IMR-90 (cell line): ENCODE measurements at regions not wholly inside any gene's neighbourhood (a gene's known extent, or its start where the extent isn't known, plus 50 kb on each side); places are given as distances from the start of the nearest gene placed in this dataset.

Experiments used
- ATAC-seq: fragments of 200-7000 bp; cut with Tn5 transposase; 2 replicates; pipeline ENCODE4 v1.9.1; 2020; ENCODE audit warnings: low read depth, mild to moderate bottlenecking, moderate library complexity
- BruUV-seq: library from RNA; stranded (reverse); fragments of 400-500 nt; replicated peaks from 2 replicates; lab custom pipeline; 2021; lab: Mats Ljungman, UMichigan
- CTCF ChIA-PET: fragments of 300-600 bp; formaldehyde crosslinking; extraction: SDS; loops from one replicate; lab custom pipeline; 2021; ENCODE audit warnings: antibody characterized with exemption; lab: Yijun Ruan, JAX
- POLR2A ChIA-PET: fragments of 300-600 bp; sonication (Branson Sonifier 250); formaldehyde crosslinking; loops from one replicate; lab custom pipeline; 2022; ENCODE audit warnings: antibody characterized with exemption; ENCODE audit not compliant: unreplicated experiment; lab: Charles Lee
- DNase-seq: peaks from one replicate; pipeline ENCODE4 v3.0.0; 2013
- H2AFZ ChIP-seq: replicated peaks from 2 replicates; pipeline ENCODE3; 2013; ENCODE audit warnings: low read length, mild to moderate bottlenecking; ENCODE audit not compliant: poor library complexity
- H2AK5ac ChIP-seq: 2 replicates; pipeline ENCODE4 v1.6.1; 2013; ENCODE audit warnings: low read depth, low read length, inconsistent platforms
- H2AK9ac ChIP-seq: replicated peaks from 2 replicates; pipeline ENCODE3; 2013; ENCODE audit warnings: mild to moderate bottlenecking, low read depth, low read length, moderate library complexity; ENCODE audit not compliant: poor library complexity
- H2BK120ac ChIP-seq: 2 replicates; pipeline ENCODE4 v1.6.1; 2013; ENCODE audit warnings: low read depth, low read length, inconsistent platforms
- H2BK15ac ChIP-seq: 3 replicates; pipeline ENCODE4 v1.6.1; 2013; ENCODE audit warnings: low read depth, low read length, inconsistent platforms
- H2BK20ac ChIP-seq: 2 replicates; pipeline ENCODE4 v1.6.1; 2013; ENCODE audit warnings: low read depth, mild to moderate bottlenecking, inconsistent platforms, low read length, moderate library complexity
- H2BK5ac ChIP-seq: 2 replicates; pipeline ENCODE4 v1.6.1; 2013; ENCODE audit warnings: mild to moderate bottlenecking, low read depth, low read length, inconsistent platforms; ENCODE audit not compliant: poor library complexity, severe bottlenecking
- H3K14ac ChIP-seq: replicated peaks from 2 replicates; pipeline ENCODE4 v1.6.1; 2013; ENCODE audit warnings: low read depth, low read length, inconsistent platforms
- H3K18ac ChIP-seq: 2 replicates; pipeline ENCODE4 v1.6.1; 2013; ENCODE audit warnings: low read depth, low read length, control low read depth
- H3K23ac ChIP-seq: 2 replicates; pipeline ENCODE4 v1.6.1; 2013; ENCODE audit warnings: low read depth, low read length, inconsistent platforms
- H3K27ac ChIP-seq: 2 replicates; pipeline ENCODE4 v1.5.1; 2013; ENCODE audit warnings: mild to moderate bottlenecking, control low read depth, low read length; ENCODE audit not compliant: insufficient read depth
- H3K27me3 ChIP-seq: 2 replicates; pipeline ENCODE4 v1.6.1; 2013; ENCODE audit warnings: low read length; ENCODE audit not compliant: control insufficient read depth, insufficient read depth
- H3K36me3 ChIP-seq: 2 replicates; pipeline ENCODE4 v1.6.1; 2013; ENCODE audit warnings: low read length, mixed read lengths; ENCODE audit not compliant: control insufficient read depth, insufficient read depth
- H3K4ac ChIP-seq: 2 replicates; pipeline ENCODE4 v1.6.1; 2013; ENCODE audit warnings: low read depth, low read length, inconsistent platforms
- H3K4me1 ChIP-seq: 2 replicates; pipeline ENCODE4 v1.6.1; 2013; ENCODE audit warnings: low read length, mixed read lengths; ENCODE audit not compliant: control insufficient read depth, insufficient read depth
- H3K4me2 ChIP-seq: 2 replicates; pipeline ENCODE4 v1.6.1; 2013; ENCODE audit warnings: low read depth, mild to moderate bottlenecking, control low read depth, low read length, moderate library complexity
- H3K4me3 ChIP-seq: 2 replicates; pipeline ENCODE4 v1.5.1; 2013; ENCODE audit warnings: low read depth, mild to moderate bottlenecking, control low read depth, low read length, moderate library complexity; ENCODE audit not compliant: insufficient read depth
- H3K56ac ChIP-seq: 2 replicates; pipeline ENCODE4 v1.6.1; 2013; ENCODE audit warnings: low read length, inconsistent platforms; ENCODE audit not compliant: insufficient read depth; ENCODE audit errors: extremely low read depth
- H3K79me1 ChIP-seq, 2 experiments: 2 replicates each; pipeline ENCODE4 v1.6.1; 2013; ENCODE audit warnings: low read length in 2 of 2, inconsistent platforms in 1 of 2, low read depth in 1 of 2
- H3K9ac ChIP-seq: 2 replicates; pipeline ENCODE4 v1.6.1; 2013; ENCODE audit warnings: low read depth, low read length, control low read depth
- H3K9me1 ChIP-seq: 2 replicates; pipeline ENCODE4 v1.6.1; 2013; ENCODE audit warnings: low read length, inconsistent platforms; ENCODE audit not compliant: insufficient read depth
- H3K9me3 ChIP-seq: 2 replicates; pipeline ENCODE4 v1.6.1; 2013; ENCODE audit warnings: low read length; ENCODE audit not compliant: control insufficient read depth, insufficient read depth
- H4K20me1 ChIP-seq: 2 replicates; pipeline ENCODE4 v1.6.1; 2013; ENCODE audit warnings: low read length, inconsistent platforms; ENCODE audit not compliant: insufficient read depth
- H4K5ac ChIP-seq: 2 replicates; pipeline ENCODE4 v1.6.1; 2013; ENCODE audit warnings: mild to moderate bottlenecking, low read depth, low read length, control low read depth
- H4K8ac ChIP-seq, 2 experiments: 2 replicates each; pipeline ENCODE4 v1.6.1; 2013; ENCODE audit warnings: low read depth in 2 of 2, low read length in 2 of 2, control low read depth in 1 of 2, inconsistent platforms in 1 of 2
- H4K91ac ChIP-seq: 2 replicates; pipeline ENCODE4 v1.6.1; 2013; ENCODE audit warnings: low read depth, low read length, inconsistent platforms; ENCODE audit not compliant: insufficient read depth
- POLR2A ChIP-seq: IDR thresholded peaks from 2 replicates; pipeline ENCODE4 v1.6.1; 2012; ENCODE audit warnings: mild to moderate bottlenecking, low read depth, low read length
- WGBS, 2 experiments: methylation state at CpG; one replicate each; pipeline versions ENCODE4 v1.1.5 to v1.1.7; 2013; ENCODE audit warnings: missing lambda C conversion rate in 2 of 2; ENCODE audit not compliant: insufficient read length in 1 of 2; ENCODE audit errors: extremely low coverage in 2 of 2; 5-methylcytosine and 5-hydroxymethylcytosine counted together
- dilution Hi-C: fragments of 300-500 bp; cut with HindIII; formaldehyde crosslinking; loops from one replicate; pipeline ENCODE4 v1.14.3; 2018; ENCODE audit warnings: low sequenced_read_pairs; ENCODE audit not compliant: unreplicated experiment
- in situ Hi-C: fragments of 300-500 bp; cut with MboI; formaldehyde crosslinking; loops from 3 replicates; pipeline ENCODE4 v1.14.3; 2019; ENCODE audit warnings: low sequenced_read_pairs, inconsistent platforms, mixed read lengths
- intact Hi-C: fragments of 100-400 bp; cut with micrococcal nuclease; formaldehyde crosslinking; loops from 2 replicates; pipeline ENCODE4 v1.10.0; 2022
- TF ChIP-seq, protein P1 (sequence below): fragments of 150-350 bp; IDR thresholded peaks from 2 replicates; pipeline ENCODE4 v1.6.1; 2016; ENCODE audit warnings: low read depth, mild to moderate bottlenecking, low read length, moderate library complexity, borderline replicate concordance

DNA sequence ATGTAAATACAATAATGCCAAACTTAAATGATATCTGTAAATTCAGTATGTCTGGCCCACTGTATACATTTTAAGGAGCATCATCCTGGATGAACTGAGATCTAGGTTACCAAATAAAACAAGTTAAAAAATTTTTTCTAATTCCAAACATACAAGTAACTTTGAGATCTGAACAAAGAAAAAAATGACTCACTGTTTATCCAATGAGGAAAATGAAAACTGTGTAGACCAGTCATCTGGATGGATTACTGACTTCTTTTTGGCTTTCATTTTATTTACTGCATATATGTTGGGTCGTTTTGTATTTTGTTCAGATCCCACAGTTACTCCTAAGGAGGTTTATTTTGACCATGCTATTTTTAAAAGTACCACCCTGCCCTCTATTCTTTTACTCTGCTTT lies 189.8 kb downstream of the RBM43 start:
- Histone ChIP-seq H3K9me3 (no peaks in the 10 kb centered on the region), H2AK5ac (no peak overlapping the region), H3K56ac (no peak overlapping the region), H3K27me3 (no peaks in the 10 kb centered on the region), H4K91ac (no peak overlapping the region), H3K4me2 (no peak overlapping the region), H4K8ac (no peak overlapping the region), H2AFZ (no peak overlapping the region), H3K27ac (no peak overlapping the region), H3K14ac (no peak overlapping the region), H3K4me1 (no peaks in the 10 kb centered on the region), H3K79me1 (no peaks in the 10 kb centered on the region), H4K5ac (no peak overlapping the region), H2BK20ac (no peak overlapping the region), H2BK15ac (no peak overlapping the region), H3K18ac (no peak overlapping the region), H4K20me1 (no peaks in the 10 kb centered on the region), H3K9ac (no peak overlapping the region), H3K4ac (no peak overlapping the region), H2AK9ac (no peak overlapping the region), H2BK5ac (no peak overlapping the region), H3K23ac (no peak overlapping the region), H3K9me1 (no peaks in the 10 kb centered on the region), H3K36me3 (no peaks in the 10 kb centered on the region), H2BK120ac (no peak overlapping the region), H3K4me3 (no peak overlapping the region)
- ATAC-seq (peak; percentile 44), DNase-seq (peak; percentile 35)
- dilution Hi-C loops: no loop called here
- in situ Hi-C loops: no loop called here
- TF ChIP-seq, protein P1, sequence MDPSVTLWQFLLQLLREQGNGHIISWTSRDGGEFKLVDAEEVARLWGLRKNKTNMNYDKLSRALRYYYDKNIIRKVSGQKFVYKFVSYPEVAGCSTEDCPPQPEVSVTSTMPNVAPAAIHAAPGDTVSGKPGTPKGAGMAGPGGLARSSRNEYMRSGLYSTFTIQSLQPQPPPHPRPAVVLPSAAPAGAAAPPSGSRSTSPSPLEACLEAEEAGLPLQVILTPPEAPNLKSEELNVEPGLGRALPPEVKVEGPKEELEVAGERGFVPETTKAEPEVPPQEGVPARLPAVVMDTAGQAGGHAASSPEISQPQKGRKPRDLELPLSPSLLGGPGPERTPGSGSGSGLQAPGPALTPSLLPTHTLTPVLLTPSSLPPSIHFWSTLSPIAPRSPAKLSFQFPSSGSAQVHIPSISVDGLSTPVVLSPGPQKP: no peak
- TF ChIP-seq POLR2A: no peak
- intact Hi-C loops: no loop called here
- BruUV-seq: no TSS peak
- no CpG with 5 or more reads among the region's 1 CpG for WGBS, 2 experiments
- CTCF ChIA-PET: no interaction called here
- POLR2A ChIA-PET: no interaction called here
